AG09319 (cell line): ENCODE measurements at regions not wholly inside any gene's neighbourhood (a gene's known extent, or its start where the extent isn't known, plus 50 kb on each side); places are given as distances from the start of the nearest gene placed in this dataset.

Source experiments
- DNase-seq: peaks from one replicate; pipeline ENCODE4 v3.0.0-alpha.2; 2010; ENCODE audit warnings: low read depth; ENCODE audit errors: extremely low read depth
- CTCF ChIP-seq: IDR thresholded peaks from 2 replicates; pipeline ENCODE4 v1.5.1; 2011; ENCODE audit warnings: low read depth, mild to moderate bottlenecking, inconsistent platforms, low read length, moderate library complexity

GRCh38 chrX:113675278-113675677 is 834.6 kb upstream of the AMOT start:
- no peak for TF ChIP-seq CTCF
- DNase-seq, result no peak

- no peak for DNase-seq
- no peak for TF ChIP-seq CTCF
Observed at GRCh38 chrX:113651306-113651705, 810.7 kb upstream of the AMOT start.

GRCh38 chrX:113644426-113644825 is 803.8 kb upstream of the AMOT start:
- no peak for TF ChIP-seq CTCF
- no peak for DNase-seq

DNA sequence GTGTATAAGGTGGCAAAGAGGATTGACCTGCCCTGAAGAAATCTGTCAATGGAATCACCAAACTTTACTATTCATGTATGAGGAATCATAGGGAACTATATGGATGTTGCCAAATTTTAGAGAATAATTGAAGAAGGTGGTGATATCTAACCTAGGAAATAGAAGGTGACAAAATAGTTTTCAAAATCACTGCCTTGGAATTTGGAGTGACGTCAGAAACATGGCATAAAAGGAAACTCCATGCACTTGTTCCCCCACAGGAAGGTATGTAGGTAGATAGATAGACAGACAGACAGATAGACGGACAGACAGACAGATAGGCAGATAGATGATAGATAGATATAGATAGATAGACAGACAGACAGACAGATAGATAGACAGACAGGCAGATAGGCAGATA is 793.9 kb upstream of the AMOT start:
- no peak for DNase-seq
- no peak for TF ChIP-seq CTCF

- DNase-seq, result no peak
- TF ChIP-seq CTCF, result no peak
Observed at GRCh38 chrX:113629326-113629725, 788.7 kb upstream of the AMOT start.

- TF ChIP-seq CTCF, result no peak
- no peak for DNase-seq
Observed at GRCh38 chrX:113594123-113594841, 753.7 kb upstream of the AMOT start.

GRCh38 chrX:113586281-113586898 is 745.8 kb upstream of the AMOT start:
- DNase-seq, result no peak
- no peak for TF ChIP-seq CTCF
